Hematopoietic multipotent progenitor cell treated with erythropoietin and hydrocortisone succinate and interleukin-3 and kit ligand, for 4 days (in vitro differentiated cells): ENCODE measurements at regions not wholly inside any gene's neighbourhood (a gene's known extent, or its start where the extent isn't known, plus 50 kb on each side); places are given as distances from the start of the nearest gene placed in this dataset.
A peak's percentile ranks its signal among the peaks of the same experiment; 100 is the strongest.
"Not testable (repeated sequence)": the region's sequence is repeated elsewhere in the genome, so short reads cannot be mapped to it uniquely, and the experiment has no call there.

Experiments
- DNase-seq: peaks from one replicate; pipeline ENCODE4 v3.0.0-alpha.2; 2015

GRCh38 chrX:14347523-14347922 lies 181.8 kb upstream of the GLRA2 start:
- no peak for DNase-seq

DNA sequence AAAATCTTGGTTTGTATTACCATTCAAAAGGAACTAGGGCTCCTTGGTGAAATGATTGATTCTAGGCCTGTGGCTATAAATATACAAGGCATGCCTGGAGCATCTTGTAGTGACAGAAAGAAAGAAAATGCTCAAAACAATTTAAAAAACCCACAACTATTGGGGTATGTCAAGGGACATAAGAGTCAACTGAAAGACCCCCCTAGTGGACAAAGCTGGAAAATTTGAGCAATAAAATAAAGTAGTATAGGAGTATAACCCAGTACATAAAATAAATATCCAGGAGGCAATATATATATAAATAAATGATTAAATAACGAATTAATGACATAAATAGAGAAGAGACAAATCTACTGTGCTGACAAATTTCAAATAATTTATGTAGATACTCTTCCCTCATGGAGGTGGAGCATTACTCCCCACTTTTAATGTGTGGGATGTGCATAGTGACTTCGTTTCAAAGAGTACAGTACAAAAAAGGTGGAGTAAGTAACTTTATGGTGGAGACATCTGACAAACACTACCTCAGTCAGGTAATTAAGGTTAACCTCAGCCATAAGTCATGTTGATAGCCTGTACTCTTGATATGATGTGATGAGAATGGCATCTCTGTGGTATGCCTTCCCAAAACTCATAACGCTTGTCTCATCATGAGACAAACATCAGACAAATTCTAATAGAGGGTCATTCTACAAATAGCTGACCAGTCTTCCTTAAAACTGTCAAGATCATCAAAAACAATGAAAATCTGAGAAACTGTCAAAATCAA lies 185.0 kb upstream of the GLRA2 start:
- peak; percentile 2 for DNase-seq

GRCh38 chrX:14309431-14309830 lies 219.9 kb upstream of the GLRA2 start:
- no peak for DNase-seq

DNA sequence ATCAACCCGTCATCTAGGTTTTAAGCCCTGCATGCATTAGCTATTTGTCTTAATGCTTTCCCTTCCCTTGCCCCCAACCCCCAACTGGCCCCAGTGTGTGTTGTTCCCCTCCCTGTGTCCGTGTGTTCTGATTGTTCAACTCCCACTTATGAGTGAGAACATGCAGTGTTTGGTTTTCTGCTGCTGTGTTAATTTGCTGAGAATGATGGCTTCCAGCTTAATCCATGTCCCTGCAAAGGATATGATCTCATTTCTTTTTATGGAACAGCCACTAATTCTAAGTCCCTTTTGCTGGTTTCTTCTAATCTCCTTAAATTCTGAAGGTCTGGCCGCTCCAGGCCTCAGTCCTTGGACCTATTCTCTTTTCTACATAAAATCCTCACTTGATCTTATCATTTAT lies 220.4 kb upstream of the GLRA2 start:
- not testable (repeated sequence) for DNase-seq

DNA sequence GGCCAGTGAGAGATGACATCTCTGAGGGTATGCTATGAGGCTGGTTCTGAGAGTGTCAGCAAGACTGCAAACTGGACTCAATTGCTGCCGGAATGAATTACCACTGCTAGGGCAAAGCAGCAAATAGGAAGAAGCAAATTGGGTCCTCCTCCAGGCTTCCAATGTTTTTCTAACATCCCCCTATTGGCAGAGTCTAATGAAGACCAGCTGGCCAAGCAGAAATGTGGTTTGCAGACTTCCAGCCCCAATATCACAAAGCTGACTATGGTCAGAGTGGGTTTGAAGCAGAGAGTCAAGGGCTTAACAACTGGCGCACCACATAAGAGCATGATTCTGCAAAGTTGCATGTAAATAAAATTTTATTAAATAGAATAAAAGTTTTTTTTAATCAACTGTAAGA lies 225.4 kb upstream of the GLRA2 start:
- DNase-seq, result no peak

GRCh38 chrX:14302561-14302960 lies 226.8 kb upstream of the GLRA2 start:
- not testable (repeated sequence) for DNase-seq

- DNase-seq, result no peak
Observed at GRCh38 chrX:14300376-14300775, 229.0 kb upstream of the GLRA2 start.

- DNase-seq, result no peak
Observed at GRCh38 chrX:14295426-14295825, 233.9 kb upstream of the GLRA2 start.

DNA sequence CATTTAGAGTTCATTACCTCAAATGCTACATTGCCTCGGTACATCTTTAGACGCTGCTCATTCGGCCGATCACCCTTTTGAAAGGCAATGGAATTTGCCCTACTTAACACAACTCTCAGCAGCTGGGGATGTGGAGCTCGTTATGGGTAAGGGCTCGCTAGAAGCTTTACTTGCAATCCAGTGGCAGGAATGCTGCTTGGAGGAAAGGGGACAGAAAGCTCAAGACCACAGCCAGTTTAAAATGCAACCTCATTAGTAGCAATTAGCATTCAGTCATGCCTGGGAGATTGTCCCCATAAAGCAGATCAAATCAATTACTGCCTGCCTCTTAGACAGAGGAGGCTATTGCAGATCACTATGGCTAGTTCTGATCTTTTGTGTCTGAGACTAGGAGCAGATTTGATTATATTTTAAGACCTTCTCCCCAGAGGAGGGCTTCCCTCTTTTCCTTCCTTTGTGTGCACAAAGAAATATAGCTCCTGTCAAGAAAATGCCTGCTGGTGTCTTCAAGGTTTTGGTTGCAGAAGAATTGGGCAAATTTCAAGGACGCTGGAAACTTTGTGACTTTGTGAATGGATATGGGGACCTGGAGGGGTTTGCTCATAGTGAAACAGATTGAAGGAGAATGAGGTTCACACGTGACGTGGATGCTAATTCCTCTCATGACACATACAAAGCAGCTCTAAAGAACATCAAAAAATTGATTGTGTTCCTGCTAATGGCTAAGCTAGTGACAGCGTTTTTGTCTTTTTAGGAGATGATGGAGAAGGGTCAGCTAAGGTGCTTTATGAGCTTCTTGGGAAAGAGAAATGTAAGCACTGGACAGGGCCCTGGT lies 237.5 kb upstream of the GLRA2 start:
- DNase-seq, result no peak

DNA sequence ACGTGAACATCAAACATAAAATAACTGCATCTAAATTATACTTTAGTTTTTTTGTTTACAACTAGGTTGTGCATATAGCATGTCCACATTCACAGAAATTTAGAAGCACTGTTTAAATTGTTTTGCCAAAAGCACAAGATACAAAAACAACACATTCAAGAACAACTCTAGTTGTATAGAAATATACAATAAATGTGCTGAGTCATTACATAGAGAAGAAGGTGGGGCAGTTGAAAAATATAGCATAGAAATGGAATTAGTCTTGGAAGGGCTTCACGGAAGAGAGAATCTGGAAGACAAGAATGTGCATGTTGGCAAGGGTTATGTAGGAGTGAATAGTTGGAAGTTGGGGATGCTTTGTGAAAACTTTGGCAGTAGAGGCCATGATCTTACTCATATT lies 239.0 kb upstream of the GLRA2 start:
- no peak for DNase-seq

- no peak for DNase-seq
Observed at GRCh38 chrX:14274691-14275090, 245.0 kb upstream of the GEMIN8 start.

DNA sequence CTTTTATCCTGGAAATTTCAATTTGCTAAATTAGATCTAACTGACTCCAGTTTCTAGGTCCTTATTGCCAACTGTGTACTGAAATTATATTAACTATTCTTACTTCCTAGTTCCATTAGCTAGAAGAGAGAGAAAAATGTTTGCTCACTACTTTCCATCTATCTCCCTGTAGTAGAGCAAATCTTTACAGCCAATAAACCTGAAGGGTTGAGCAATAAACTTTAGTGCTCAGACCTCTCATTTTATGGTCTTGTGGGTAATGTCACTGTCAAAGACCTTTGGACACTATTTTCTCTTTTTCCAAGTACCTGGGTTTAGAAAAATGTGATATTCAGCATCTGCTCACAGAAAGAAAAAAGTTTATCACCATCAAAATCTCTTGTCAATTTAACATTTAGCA lies 237.5 kb upstream of the GEMIN8 start:
- DNase-seq, result no peak

- DNase-seq, result no peak
Observed at GRCh38 chrX:14266705-14267104, 237.0 kb upstream of the GEMIN8 start.

DNA sequence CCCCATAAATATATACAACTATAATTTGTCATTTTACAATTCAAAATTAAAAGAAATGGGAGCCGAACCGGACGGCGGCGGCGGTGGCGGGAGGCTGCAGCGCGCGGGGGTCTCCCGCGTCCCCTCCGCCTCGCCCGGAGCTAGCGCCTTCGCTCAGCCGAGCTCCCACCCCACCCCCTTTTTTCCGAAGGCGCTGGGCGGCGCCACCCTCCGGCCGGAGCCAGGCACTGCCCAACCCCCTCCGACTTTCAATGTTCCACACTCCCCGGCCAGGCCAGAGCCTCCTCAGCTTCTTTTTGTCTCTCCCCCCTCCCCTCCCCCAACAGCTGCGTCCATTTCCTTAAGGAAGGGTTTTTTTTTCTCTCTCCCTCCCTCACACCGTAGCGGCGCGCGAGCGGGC lies 214.1 kb upstream of the GEMIN8 start:
- no peak for DNase-seq

DNA sequence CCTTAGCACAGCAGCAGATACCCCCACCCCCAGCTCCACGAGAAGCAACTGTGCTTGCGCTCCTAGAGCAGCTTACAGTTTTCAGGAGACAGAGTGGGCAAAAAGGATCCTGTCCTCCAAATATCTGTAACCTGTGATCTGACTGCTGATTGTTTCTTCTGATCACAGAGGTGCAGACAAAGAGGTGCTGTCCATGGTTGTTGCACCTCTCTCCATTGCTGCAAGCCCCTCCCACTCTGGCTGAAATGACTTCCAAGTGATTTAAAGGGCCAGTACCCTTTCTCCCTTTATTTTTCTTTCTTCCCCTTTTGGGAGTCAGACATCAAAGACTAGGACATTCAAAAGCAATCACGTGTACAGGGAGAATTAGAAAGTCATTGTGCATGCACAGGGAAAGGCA lies 205.3 kb upstream of the GEMIN8 start:
- no peak for DNase-seq

GRCh38 chrX:14232688-14233087 lies 203.0 kb upstream of the GEMIN8 start:
- DNase-seq, result no peak

DNA sequence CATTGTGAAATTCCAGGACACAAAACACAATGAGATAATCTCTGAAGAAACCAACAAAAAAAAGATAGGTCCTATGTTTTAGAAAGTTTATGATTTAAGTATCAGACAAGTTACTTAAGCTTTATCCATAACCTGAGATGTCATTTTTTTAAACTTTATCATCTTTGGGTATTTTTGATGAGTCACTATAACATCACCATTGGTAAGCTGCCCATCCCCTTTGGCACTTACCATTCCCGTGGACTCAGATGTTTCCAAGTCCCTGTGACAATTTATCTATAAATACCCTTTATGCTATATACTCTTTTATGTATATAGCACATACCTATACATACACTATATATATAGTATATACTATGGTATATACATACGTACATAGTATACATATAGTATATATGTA lies 198.9 kb upstream of the GEMIN8 start:
- DNase-seq, result no peak

- DNase-seq, result no peak
Observed at GRCh38 chrX:14220386-14220944, 190.8 kb upstream of the GEMIN8 start.

GRCh38 chrX:14209034-14209433 lies 179.3 kb upstream of the GEMIN8 start:
- DNase-seq, result no peak

DNA sequence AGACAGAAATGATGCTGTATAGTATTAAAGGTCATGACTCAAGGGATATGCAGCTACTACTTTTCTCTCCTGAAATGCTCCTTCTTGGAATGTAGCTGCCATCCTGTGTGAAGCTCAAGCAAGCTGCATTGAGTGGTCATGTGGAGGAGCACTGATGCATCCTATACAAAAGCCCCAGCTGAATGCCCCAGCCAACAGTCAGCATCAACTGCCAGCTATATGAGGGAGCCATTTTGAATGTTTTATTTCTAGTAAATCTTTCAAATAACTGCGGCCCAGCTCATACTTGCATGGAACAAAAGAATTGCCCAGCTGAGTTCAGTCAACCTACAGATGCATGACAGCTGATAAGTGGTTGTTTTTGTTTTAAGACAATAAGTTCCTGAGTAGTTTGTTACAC lies 165.0 kb upstream of the GEMIN8 start:
- no peak for DNase-seq

DNA sequence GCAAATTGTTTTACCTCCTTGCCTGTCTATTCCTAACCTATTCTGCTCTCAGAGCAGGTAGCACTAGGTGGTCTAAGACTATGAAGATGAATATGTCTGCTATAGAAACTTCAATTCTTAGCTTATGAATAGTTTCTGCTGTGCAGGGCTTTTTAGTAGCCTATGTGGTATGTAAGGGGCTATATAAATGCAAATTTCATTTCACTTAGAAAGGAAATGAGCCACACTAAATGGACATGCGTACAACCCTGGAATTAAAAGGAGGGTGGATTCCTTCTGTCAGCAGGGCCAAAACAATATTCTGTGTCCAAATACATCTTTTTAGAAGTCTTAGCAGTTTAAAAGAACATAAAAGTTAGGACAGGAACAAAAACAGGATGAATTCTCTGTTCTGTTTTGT lies 163.9 kb upstream of the GEMIN8 start:
- DNase-seq, result no peak

DNA sequence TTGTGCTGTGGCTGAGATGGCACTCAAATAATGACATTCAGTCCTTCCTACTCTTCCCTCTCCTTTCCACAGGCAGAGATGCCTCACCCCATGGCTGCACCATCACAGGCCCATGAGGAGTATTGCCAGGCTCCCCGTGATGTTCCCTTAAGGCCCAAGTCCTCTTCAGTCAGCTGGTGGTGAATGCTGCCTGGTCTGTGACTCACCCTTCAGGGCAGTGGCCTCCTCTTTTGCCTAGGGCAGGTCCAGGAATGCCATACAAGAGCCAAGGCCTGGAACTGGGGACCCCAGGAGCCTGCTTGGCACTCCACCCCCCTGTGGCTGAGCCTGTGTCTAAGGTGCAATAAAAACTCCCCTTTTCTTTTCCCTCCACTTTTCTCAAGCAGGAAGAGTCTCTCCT lies 144.2 kb upstream of the GEMIN8 start:
- DNase-seq, result no peak

GRCh38 chrX:14164828-14165227 lies 135.1 kb upstream of the GEMIN8 start:
- no peak for DNase-seq

GRCh38 chrX:14125462-14125861 lies 95.8 kb upstream of the GEMIN8 start:
- DNase-seq, result no peak
